Aorta (tissue), 5 donors: ENCODE measurements at regions not wholly inside any gene's neighbourhood (a gene's known extent, or its start where the extent isn't known, plus 50 kb on each side); places are given as distances from the start of the nearest gene placed in this dataset.

Experiments
- ATAC-seq: fragments of 200-7000 bp; cut with Tn5 transposase; one replicate; pipeline ENCODE4 v1.9.1; 2022; ENCODE audit warnings: moderate library complexity; ENCODE audit not compliant: low FRiP score
- DNase-seq, 2 donors: peaks; one replicate each; pipeline ENCODE4 v3.0.0-alpha.2; 2020
- H3K27ac ChIP-seq, 2 donors: one replicate each; pipeline ENCODE4 v1.5.1; 2013; ENCODE audit warnings: low read length in 2 of 2, mild to moderate bottlenecking in 2 of 2, moderate library complexity in 2 of 2, control low read depth in 1 of 2, inconsistent platforms in 1 of 2, low read depth in 1 of 2
- H3K27me3 ChIP-seq, 2 donors: one replicate each; pipeline ENCODE4 v1.6.1; 2013; ENCODE audit warnings: control low read depth in 1 of 2, low read length in 1 of 2, mild to moderate bottlenecking in 1 of 2, moderate library complexity in 1 of 2; ENCODE audit not compliant: insufficient read depth in 2 of 2, control insufficient read depth in 1 of 2
- H3K36me3 ChIP-seq, 2 donors: one replicate each; pipeline ENCODE4 v1.6.1; 2013; ENCODE audit warnings: control low read depth in 1 of 2, low read length in 1 of 2, mild to moderate bottlenecking in 1 of 2; ENCODE audit not compliant: insufficient read depth in 2 of 2, control insufficient read depth in 1 of 2
- H3K4me1 ChIP-seq, 2 donors: one replicate each; pipeline ENCODE4 v1.6.1; 2013; ENCODE audit warnings: low read length in 2 of 2, control low read depth in 1 of 2, mild to moderate bottlenecking in 1 of 2, moderate library complexity in 1 of 2; ENCODE audit not compliant: insufficient read depth in 2 of 2, control insufficient read depth in 1 of 2
- H3K4me3 ChIP-seq, 2 donors: one replicate each; pipeline ENCODE4 v1.5.1; 2013; ENCODE audit warnings: low read length in 2 of 2, control low read depth in 1 of 2, mild to moderate bottlenecking in 1 of 2
- H3K9me3 ChIP-seq: one replicate; pipeline ENCODE4 v1.6.1; 2013; ENCODE audit warnings: mild to moderate bottlenecking, low read length; ENCODE audit not compliant: control insufficient read depth
- WGBS, 2 donors: extraction: QIAGEN DNeasy Blood & Tissue Kit; methylation state at CpG; one replicate each; pipeline ENCODE4 v1.1.7; 2013; 5-methylcytosine and 5-hydroxymethylcytosine counted together
- intact Hi-C, 2 donors: fragments of 100-400 bp; cut with DNase I; formaldehyde crosslinking; loops; one replicate each; pipeline versions ENCODE4 v1.14.2 to v1.15.0; 2022
- donor health status: healthy with polysubstance abuse.
- donor health status: Bipolar disorder and iron deficiency.
- donor health status: DM: no; HTN: no; CAD: no.
- donor health status: DM: no; HTN: no; CAD: no.
- donor health status: DM: yes; HTN: yes; CAD: no.

DNA sequence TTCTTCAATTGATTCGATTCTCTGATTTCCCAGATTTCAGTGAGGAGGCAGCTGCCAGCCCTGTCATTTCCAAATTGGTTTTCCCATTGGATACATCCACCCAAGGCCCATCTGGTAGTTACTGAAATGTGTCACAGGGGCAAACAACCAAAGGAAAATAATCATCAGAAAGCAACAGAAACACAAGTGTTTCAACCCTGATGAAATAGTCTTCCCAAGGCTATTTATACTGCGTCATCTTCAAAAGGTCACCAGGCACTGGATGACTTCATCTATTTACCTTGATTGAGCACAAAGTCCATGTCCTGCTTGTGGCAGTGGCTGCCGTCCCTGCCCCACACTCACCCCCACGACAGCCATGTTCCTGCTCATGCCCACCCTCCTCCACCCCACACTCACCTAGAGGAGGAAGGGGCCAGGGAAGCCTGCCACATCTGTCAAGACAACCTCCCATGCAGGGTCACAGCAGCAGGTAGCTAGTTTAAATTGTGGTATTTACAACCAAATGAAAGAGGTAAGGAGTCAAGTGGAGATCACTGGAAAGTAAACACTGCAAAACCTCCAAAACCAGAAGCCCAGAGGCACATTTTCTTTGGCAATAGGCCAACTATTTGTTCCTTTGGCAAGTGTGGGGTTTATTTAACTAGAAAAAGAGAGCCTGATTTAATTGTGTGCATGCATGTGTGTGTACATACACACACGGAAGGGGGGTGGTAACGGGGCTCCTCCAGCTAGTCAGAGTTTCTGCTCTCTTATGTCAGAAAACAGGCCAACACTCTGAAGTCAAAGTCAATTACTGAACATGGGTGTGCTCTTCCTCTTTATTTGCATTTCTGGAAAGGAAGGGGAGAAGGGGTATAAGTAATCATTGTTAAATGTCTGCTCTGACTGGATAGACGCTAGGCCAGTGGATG is 49.5 kb upstream of the RAB4A start:
- 43 to 46% methylated on average over 7 of the region's 7 CpGs for WGBS, 2 donors
- Histone ChIP-seq H3K27me3 (no peaks in the 10 kb centered on the region), H3K4me1 (peaks cover 0 to 9% of the 10 kb centered on the region in 2 donors), H3K9me3 (no peaks in the 10 kb centered on the region), H3K27ac (no peak overlapping the region), H3K4me3 (no peak overlapping the region), H3K36me3 (no peaks in the 10 kb centered on the region)
- ATAC-seq (peak; percentile 47), DNase-seq (no peak)
- intact Hi-C loops, result loop anchor here (5.0 to 10.0 kb wide), 2 partner anchors 317 to 554 kb away; no protein-coding TSS in a partner anchor
